Right lobe of liver (tissue), 6 donors: ENCODE measurements at regions not wholly inside any gene's neighbourhood (a gene's known extent, or its start where the extent isn't known, plus 50 kb on each side); places are given as distances from the start of the nearest gene placed in this dataset.
"Not testable (repeated sequence)": the region's sequence is repeated elsewhere in the genome, so short reads cannot be mapped to it uniquely, and the experiment has no call there.

Experiments
- ATAC-seq, 4 donors: fragments of 200-7000 bp; cut with Tn5 transposase; one replicate each; pipeline ENCODE4 v1.9.1; 2020; ENCODE audit warnings: mild to moderate bottlenecking in 4 of 4, moderate library complexity in 4 of 4
- DNase-seq, 3 donors: peaks; one replicate each; pipeline ENCODE4 v3.0.0-alpha.2; 2020
- H3K27ac ChIP-seq, 3 donors: fragments of 200-600 bp; one replicate each; pipeline ENCODE4 v1.8.0; 2022
- H3K27me3 ChIP-seq, 2 donors: fragments of 200-600 bp; one replicate each; pipeline ENCODE4 v1.8.0; 2022
- H3K36me3 ChIP-seq, 4 donors: fragments of 200-600 bp; sonication (generic) in 1 of 4; one replicate each; pipeline versions ENCODE4 v1.5.1 to v1.8.0; 2017 to 2022; ENCODE audit warnings: control low read depth in 1 of 4
- H3K4me1 ChIP-seq, 4 donors: fragments of 200-600 bp; sonication (generic) in 1 of 4; one replicate each; pipeline versions ENCODE4 v1.5.1 to v1.8.0; 2017 to 2022; ENCODE audit warnings: control low read depth in 1 of 4
- H3K4me3 ChIP-seq, 3 donors: fragments of 200-600 bp; one replicate each; pipeline ENCODE4 v1.8.0; 2022
- H3K9me3 ChIP-seq, 4 donors: fragments of 200-600 bp; sonication (generic) in 1 of 4; one replicate each; pipeline versions ENCODE4 v1.5.1 to v1.8.0; 2017 to 2022; ENCODE audit warnings: control low read depth in 1 of 4
- POLR2A ChIP-seq: fragments of 450-650 bp; IDR thresholded peaks from one replicate; pipeline ENCODE4 v1.6.1; 2017; ENCODE audit warnings: antibody characterized with exemption, mild to moderate bottlenecking
- WGBS: methylation state at CpG from one replicate; pipeline ENCODE4 v1.1.6; 2018; ENCODE audit warnings: low coverage, low lambda C conversion rate; ENCODE audit not compliant: insufficient coverage; ENCODE audit errors: missing lambda C conversion rate; 5-methylcytosine and 5-hydroxymethylcytosine counted together
- intact Hi-C, 2 donors: fragments of 100-400 bp; cut with DNase I; formaldehyde crosslinking; loops; one replicate each; pipeline versions ENCODE4 v1.11.2 to v1.14.1; 2022
- TF ChIP-seq, protein P1 (sequence below), 4 donors: fragments of 200-600 bp in 3 of 4; fragments of 450-650 bp in 1 of 4; IDR thresholded peaks; one replicate each; pipeline versions ENCODE4 v1.5.1 to v1.8.0; 2016 to 2022; ENCODE audit warnings: antibody characterized with exemption in 4 of 4, mild to moderate bottlenecking in 2 of 4
- donor health status: DM: no; HTN: yes; CAD: no.
- donor health status: DM: no; HTN: no; CAD: no.
- donor health status: DM: no; HTN: no; CAD: no.
- donor health status: DM: no; HTN: yes; CAD: no.
- donor health status: DM: no; HTN: yes; CAD: no.

DNA sequence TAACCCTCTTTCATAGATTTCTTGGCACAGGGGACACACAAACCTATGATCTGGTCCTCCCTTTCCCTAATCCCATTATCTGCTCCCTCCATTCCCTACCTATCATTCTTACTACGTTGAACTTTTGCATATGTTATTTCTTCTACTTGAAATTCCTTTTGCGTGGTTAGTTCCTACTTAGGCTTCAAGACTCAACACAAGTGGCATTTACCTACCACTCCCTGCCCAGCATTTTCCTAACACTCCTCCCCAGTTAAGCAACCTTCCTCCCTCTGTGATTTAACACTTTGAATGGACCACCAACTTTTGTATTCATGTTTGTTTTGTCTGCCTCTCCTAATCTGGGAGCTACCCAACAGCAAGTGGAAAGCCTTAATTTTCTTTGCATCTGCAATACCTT, 1113.7 kb downstream of the STIM2 start:
- Histone ChIP-seq H3K27ac (no peak overlapping the region), H3K9me3 (no peaks in the 10 kb centered on the region), H3K4me3 (no peak overlapping the region), H3K36me3 (no peaks in the 10 kb centered on the region), H3K27me3 (no peaks in the 10 kb centered on the region), H3K4me1 (no peaks in the 10 kb centered on the region)
- 48% methylated on average over 2 of the region's 2 CpGs for WGBS
- no peak for ATAC-seq
- TF ChIP-seq POLR2A: no peak
- TF ChIP-seq, protein P1, sequence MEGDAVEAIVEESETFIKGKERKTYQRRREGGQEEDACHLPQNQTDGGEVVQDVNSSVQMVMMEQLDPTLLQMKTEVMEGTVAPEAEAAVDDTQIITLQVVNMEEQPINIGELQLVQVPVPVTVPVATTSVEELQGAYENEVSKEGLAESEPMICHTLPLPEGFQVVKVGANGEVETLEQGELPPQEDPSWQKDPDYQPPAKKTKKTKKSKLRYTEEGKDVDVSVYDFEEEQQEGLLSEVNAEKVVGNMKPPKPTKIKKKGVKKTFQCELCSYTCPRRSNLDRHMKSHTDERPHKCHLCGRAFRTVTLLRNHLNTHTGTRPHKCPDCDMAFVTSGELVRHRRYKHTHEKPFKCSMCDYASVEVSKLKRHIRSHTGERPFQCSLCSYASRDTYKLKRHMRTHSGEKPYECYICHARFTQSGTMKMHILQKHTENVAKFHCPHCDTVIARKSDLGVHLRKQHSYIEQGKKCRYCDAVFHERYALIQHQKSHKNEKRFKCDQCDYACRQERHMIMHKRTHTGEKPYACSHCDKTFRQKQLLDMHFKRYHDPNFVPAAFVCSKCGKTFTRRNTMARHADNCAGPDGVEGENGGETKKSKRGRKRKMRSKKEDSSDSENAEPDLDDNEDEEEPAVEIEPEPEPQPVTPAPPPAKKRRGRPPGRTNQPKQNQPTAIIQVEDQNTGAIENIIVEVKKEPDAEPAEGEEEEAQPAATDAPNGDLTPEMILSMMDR (IDR thresholded peaks at IDR 0.05): no peak
- intact Hi-C loops: no loop called here
- DNase-seq: no peak

GRCh38 chr4:27974881-27975280, 1114.2 kb downstream of the STIM2 start:
- H3K4me3 ChIP-seq, H3K9me3 ChIP-seq, intact Hi-C loops, H3K36me3 ChIP-seq, DNase-seq, H3K4me1 ChIP-seq, H3K27ac ChIP-seq, H3K27me3 ChIP-seq, ATAC-seq: not testable (repeated sequence)
- 58% methylated on average over 3 of the region's 3 CpGs for WGBS

- whole genome bisulfite sequencing: 80% methylated on average over 1 of the region's 22 CpGs
- DNase-seq, H3K27ac ChIP-seq, H3K4me3 ChIP-seq, H3K4me1 ChIP-seq, H3K9me3 ChIP-seq, H3K27me3 ChIP-seq, ATAC-seq, H3K36me3 ChIP-seq, intact Hi-C loops: not testable (repeated sequence)
These were observed 1117.9 kb downstream of the STIM2 start for GRCh38 chr4:27978427-27979109.

DNA sequence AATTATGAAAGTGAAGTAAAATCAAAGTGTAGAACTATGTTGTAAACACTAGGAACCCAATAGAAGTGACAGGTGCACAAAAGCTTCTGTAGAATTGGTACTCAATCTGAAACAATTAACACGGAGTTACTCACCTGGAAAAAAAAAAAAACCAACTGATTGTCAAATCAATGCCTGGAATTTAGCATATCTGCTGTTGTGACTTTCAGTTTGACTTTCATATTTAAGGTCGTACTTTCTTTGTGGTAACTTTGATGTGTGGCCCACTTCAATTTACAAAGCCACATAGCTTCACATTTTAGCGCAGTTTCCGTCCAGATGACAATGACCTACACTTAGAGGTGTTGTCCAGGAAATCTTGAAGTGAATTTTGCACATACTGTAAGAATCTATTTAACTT, 1124.9 kb downstream of the STIM2 start:
- Histone ChIP-seq H3K4me1 (no peaks in the 10 kb centered on the region), H3K4me3 (no peak overlapping the region), H3K36me3 (no peaks in the 10 kb centered on the region), H3K27me3 (no peaks in the 10 kb centered on the region), H3K27ac (no peak overlapping the region), H3K9me3 (no peaks in the 10 kb centered on the region)
- TF ChIP-seq, protein P1 (IDR thresholded peaks at IDR 0.05): no peak
- no peak for TF ChIP-seq POLR2A
- intact Hi-C loops: no loop called here
- ATAC-seq: no peak
- DNase-seq: no peak
- 67% methylated on average over 4 of the region's 4 CpGs for WGBS

GRCh38 chr4:27986476-27986875, 1125.8 kb downstream of the STIM2 start:
- intact Hi-C loops: no loop called here
- ATAC-seq: no peak
- DNase-seq: no peak
- WGBS: 64% methylated on average over 1 of the region's 1 CpG
- no peaks in the 10 kb centered on the region for H3K36me3 ChIP-seq
- H3K9me3 ChIP-seq: no peaks in the 10 kb centered on the region
- H3K4me1 ChIP-seq: no peaks in the 10 kb centered on the region
- no peak overlapping the region for H3K4me3 ChIP-seq
- H3K27ac ChIP-seq: no peak overlapping the region
- TF ChIP-seq, protein P1 (IDR thresholded peaks at IDR 0.05): no peak
- no peak for TF ChIP-seq POLR2A
- H3K27me3 ChIP-seq: no peaks in the 10 kb centered on the region

DNA sequence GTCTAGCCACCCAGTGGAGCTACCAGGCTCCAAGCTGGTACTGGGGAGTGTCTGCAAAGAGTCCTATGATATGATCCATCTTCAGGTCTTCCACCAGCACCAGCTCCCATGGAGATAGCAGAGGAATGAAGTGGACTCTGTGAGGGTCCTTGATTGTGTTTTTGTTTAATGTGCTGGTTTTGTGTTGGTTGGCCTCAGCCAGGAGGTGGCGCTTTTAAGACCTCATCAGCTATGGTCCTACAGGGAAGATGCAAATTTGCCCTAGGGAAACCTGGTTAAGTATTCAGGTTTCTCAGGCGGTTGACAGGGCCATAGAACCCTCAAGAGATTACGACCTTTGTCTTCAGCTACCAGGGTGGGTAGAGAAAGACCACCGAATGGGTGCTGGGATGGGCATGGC, 1141.1 kb downstream of the STIM2 start:
- Histone ChIP-seq H3K4me3 (no peak overlapping the region), H3K27ac (no peak overlapping the region), H3K4me1 (no peaks in the 10 kb centered on the region), H3K27me3 (no peaks in the 10 kb centered on the region), H3K36me3 (no peaks in the 10 kb centered on the region), H3K9me3 (no peaks in the 10 kb centered on the region)
- no peak for TF ChIP-seq POLR2A
- TF ChIP-seq, protein P1 (IDR thresholded peaks at IDR 0.05): no peak
- intact Hi-C loops: no loop called here
- WGBS: 100% methylated on average over 1 of the region's 4 CpGs
- no peak for DNase-seq
- ATAC-seq: no peak
